Stimulated activated naive CD4-positive, alpha-beta T cell (primary cell): ENCODE measurements at regions not wholly inside any gene's neighbourhood (a gene's known extent, or its start where the extent isn't known, plus 50 kb on each side); places are given as distances from the start of the nearest gene placed in this dataset.
"Not testable (repeated sequence)": the region's sequence is repeated elsewhere in the genome, so short reads cannot be mapped to it uniquely, and the experiment has no call there.

Source experiments
- DNase-seq, 6 experiments: peaks; one replicate each; lab custom pipeline; 2025; lab: John Stamatoyannopoulos, UW

DNA sequence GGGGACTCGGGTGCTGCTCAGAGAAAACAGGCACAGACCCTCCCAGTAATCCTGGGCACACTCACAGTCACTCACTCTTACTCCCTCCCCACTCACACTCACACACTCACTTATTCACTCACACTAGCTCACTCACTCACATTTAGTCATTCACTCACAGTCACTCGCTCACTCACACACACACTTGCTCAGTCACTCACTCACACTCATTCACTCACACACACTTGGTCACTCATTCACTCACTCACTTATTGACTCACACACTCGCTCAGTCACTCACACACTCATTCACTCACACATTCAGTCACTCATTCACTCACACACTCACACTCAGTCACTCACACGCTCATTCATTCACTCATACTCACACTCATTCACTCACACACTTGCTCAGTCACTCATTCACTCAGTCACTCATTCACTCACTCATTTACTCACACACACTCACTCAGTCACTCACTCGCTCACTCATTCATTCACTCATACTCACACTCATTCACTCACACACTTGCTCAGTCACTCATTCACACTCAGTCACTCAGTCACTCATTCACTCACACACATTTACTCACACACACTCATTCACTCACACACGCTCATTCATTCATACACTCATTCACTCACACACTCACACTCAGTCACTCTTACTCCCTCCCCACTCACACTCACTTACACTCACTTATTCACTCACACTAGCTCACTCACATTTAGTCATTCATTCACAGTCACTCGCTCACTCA lies 164.2 kb upstream of the C1orf174 start:
- DNase-seq: no peak

GRCh38 chr1:4066860-4067599 lies 167.0 kb upstream of the C1orf174 start:
- no peak for DNase-seq

DNA sequence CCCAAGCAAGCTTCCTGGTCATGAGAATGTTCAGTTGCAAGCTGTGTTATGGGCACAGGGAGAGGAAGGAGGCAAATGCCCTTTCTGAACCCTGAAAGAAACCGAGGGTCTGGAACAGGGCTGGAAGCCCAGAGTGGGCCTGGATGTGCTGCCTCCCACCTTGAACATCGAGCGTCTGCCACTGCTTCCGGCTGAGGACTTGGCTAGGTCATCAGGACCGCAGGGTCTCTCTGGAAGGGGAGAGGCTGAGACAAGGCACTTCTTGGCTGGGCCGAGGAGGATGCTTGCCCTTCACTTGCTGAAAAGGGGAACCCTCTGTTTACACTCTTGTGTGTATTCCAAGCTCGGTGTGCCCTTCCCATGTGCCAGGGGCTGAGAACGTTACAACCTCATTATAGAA lies 168.0 kb upstream of the C1orf174 start:
- no peak for DNase-seq

GRCh38 chr1:4071653-4072052 lies 171.6 kb upstream of the C1orf174 start:
- no peak for DNase-seq

DNA sequence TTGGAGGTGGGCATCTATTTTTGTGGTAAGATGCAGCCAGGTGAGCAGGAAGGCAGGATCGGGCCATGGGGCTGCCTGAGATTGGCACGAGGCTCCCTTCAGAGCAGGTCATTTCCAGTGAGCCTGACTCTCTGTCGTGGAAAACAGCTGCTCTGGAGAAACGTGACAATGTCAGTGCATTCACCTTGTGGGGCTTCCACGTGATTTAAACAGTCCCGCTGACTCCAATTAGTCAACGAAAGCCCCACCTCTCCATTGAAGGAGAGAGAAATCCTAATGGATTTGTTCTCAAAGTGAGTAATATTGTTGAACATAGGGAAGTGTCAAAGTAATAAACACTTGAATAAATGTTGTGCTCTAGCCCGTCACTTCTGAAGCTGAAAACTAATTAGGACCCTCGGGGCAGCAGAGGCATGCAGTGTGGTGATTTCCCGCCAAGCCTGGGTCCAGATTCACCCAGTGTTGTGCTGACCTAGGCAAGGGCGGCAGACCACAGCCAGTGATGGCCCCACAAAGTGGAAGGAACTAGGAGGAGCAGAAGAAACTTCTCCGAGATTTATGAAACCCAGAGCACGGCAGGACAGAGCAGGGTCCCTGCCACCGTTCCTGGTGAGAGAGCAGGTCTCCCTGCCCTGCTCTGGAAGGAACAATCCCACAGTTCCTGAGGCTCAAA lies 172.5 kb upstream of the C1orf174 start:
- no peak for DNase-seq

GRCh38 chr1:4075436-4076225 lies 175.6 kb upstream of the C1orf174 start:
- DNase-seq: no peak

DNA sequence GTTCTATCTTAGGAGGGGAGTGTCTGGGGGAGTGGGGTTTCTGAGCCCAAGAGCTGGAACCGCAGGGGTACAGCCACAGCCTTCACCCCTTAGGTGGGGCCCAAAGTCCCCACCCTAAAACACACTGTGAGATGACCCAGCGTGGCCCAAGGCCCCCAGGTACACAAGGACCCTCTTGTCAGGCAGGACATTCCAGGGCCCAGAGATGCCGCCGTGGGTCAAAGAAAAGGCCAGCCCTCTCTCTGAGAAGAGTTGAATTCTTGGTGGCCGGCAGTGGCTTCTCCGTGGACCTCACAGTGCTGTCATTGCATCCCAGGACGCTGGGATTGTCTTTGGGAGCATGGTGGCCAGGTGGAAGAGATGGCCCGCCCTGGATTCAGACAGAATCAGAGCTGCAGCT lies 176.3 kb upstream of the C1orf174 start:
- no peak for DNase-seq

DNA sequence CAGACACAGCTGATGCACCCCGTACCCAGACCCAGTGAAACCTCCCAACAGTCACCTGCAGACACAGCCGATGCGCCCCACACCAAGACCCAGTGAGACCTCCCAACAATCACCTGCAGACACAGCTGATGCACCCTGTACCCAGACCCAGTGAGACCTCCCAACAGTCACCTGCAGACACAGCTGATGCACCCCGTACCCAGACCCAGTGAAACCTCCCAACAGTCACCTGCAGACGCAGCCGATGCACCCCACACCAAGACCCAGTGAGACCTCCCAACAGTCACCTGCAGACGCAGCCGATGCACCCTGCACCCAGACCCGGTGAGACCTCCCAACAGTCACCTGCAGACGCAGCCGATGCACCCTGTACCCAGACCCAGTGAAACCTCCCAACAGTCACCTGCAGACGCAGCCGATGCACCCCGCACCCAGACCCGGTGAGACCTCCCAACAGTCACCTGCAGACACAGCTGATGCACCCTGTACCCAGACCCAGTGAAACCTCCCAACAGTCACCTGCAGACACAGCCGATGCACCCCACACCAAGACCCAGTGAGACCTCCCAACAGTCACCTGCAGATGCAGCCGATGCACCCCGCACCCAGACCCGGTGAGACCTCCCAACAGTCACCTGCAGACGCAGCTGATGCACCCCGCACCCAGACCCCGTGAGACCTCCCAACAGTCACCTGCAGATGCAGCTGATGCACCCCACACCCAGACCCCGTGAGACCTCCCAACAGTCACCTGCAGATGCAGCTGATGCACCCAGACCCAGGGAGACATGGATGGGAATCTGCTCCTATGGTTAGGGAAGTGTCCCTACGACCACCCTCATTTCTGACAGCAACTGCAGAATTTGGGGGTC lies 178.3 kb upstream of the C1orf174 start:
- DNase-seq: not testable (repeated sequence)

GRCh38 chr1:4079815-4080214 lies 179.7 kb upstream of the C1orf174 start:
- DNase-seq: no peak

DNA sequence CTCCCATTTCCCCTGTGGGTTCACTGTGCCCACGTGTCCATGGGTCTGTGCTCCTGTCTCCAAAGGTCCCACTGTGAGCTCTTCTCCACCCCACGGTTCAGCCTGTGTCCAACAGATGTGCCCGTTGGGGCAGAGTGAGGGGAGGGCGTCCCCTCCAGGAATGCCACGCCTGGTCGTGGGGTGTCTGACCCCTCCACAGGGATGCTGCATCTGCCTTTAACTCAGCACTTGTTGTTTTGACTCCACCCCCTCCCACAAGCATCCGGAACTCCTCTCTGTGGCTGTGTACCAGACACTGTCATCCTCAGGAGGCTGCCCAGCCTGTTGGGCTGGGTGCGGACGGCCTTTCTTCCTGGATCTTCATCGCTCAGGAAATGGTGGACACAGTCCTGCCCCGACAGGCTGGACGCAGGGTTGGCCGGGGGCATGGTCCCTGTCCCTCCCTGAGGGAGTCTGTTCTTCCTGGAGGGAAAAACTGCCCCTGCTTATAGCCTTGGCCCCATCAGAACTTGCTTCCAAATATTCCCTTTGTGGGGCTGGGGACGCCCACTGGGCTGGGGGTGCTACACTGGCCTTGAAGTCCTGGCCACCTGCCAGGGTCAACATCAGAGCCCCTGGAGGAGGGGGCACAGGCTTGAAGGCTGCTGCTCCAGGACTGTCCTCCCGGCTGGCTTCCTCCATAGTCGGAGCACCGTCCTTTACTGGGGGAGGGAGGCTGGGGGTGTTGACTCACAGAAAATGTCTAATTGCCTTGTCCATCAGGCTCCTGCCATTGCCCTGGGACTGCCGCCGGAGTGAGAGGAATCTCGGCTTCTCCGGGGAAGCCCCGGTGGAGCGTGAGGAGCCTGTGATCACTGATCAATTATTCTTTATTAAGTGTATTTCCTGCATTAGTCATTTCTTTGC lies 182.0 kb upstream of the C1orf174 start:
- DNase-seq: no peak

DNA sequence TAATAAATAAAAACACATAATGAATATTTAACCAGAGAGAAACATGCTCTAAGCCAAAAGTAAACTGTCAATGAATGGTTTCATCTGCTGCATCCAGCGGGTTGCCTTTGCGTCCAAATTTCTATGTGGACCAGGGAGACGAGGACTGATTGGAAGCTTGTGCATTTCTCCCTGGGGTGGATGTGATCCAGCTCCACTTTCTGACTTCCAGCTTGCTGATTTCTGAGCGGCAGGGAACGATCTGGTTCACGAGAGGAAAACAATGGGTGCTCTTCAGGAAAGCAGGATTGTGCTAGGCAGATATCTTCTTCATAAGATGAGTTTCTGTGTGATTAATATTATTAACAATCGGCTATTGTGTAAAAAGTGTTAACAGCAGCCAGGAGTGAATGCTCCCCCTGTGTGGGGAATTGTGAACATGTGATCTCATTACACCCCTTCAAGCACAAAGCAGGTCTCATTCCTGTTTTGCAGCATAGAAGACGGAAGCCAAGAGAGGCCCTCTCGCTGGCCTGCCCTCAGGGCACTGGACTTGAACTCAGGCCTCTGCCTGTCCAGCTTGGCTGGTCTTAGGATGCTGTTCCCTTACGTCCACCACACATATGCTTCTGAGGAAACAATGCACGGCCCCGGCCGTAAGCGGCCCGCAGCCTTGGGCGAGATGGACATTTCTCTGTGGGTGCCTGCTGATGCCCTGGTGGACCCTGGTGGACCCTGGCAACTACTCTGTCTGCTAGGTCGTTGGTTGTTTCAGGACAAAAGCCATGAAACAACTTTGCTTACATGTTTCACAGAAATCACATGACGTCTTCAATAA lies 183.4 kb upstream of the C1orf174 start:
- DNase-seq: no peak

DNA sequence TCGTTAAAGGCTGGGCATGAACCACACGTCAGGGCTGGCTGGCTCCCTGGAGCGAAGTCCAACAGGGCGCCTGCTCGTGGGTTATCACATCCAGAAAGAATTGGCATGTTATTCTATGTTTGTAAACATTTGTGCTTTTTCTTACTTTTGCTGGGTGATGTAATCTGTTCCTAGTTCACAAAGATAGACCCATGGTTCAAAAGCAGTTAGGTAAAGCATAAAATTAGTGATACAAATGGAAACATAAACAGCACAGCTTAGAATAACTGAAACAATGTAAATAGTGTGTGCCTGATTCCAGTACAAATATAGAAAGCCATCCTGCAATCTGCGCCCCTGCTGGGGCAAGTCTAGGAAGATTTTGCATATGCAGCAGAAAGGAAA lies 184.0 kb upstream of the C1orf174 start:
- DNase-seq: no peak

DNA sequence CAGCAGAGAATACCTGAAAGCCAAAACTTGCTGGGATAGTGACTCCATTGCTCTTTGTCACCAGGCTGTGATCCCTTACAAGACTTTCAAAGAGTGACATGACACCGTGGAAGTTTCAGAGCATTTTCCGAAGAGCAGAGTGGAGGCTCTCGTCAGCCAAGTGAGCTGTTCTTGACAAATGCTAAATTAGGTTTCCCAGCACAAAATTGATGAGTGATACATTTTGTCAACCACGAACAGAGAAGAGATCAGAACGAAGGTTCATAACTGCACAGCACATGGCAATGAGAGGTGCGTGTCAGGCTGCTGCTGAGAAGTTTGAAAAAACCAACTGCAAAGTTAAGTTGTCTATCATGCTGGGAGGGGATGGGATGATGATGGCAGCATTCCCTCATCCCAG lies 184.4 kb upstream of the C1orf174 start:
- no peak for DNase-seq

- no peak for DNase-seq
These were observed 184.8 kb upstream of the C1orf174 start for GRCh38 chr1:4084896-4085295.

DNA sequence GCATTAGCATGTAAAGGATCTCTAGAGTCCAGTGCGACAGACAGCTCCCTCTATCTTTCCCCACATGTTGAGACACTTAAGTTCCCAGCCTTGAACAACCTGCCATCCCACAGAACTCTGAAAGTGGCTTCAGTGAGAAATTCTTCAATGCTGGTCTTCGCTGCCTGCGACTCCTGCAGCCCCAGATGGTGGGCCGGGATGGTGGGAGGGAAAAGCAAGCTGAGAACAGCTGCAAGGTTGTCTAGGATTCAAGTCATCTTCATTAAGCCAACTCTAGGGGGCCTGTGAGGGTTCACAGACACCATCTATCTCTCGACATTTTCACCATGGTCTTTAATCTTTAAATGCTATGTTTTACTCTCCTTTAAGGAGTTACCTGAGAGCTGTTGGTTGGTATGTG lies 185.5 kb upstream of the C1orf174 start:
- no peak for DNase-seq

DNA sequence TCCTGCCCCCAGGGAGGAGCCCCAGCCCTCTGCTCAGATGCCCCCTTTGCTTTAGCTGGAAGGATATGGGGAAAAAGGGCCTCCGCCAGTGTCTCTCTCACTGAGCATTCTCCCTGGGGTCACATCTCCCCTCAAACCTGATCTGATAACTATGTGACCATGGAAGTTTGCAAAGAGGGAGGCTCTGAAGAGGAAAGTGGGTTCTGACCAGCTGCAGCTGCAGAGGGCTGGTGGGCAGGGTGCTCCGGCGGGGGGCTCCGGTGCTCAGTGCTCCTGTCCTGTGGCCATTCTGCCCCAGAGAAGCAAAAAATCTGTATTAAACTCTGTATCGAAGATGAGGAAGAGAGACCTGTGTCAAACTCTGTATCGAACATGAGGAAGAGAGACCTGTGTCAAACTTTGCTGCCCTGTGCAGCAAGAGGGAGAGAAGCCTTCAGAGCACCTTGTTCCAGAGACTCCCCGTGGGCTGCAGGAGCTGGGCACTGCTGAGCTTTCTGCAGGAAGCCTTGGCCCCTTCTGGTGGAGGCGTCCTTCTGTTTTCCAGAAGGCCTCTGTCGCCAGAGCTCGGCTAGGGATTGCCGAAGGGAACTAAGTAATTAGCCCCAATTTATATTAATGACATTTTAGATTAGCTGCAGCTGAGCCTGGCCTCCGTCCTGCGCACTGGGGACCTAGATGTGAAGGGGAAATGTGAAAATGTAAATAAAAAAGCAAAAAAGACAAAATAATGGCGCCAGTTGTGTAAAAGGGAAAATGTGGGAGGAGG lies 186.2 kb upstream of the C1orf174 start:
- no peak for DNase-seq

GRCh38 chr1:4086921-4087320 lies 186.8 kb upstream of the C1orf174 start:
- no peak for DNase-seq

- DNase-seq: no peak
These were observed 187.7 kb upstream of the C1orf174 start for GRCh38 chr1:4087530-4088420.
